ENCODE measurements at regions not wholly inside any gene's neighbourhood (a gene's known extent, or its start where the extent isn't known, plus 50 kb on each side); places are given as distances from the start of the nearest gene placed in this dataset.

- no peak overlapping the region for H2AFZ ChIP-seq
- Mint-ChIP-seq H3K4me3 (no peak overlapping the region), H3K9me3 (no peaks in the 10 kb centered on the region), H3K4me1 (peaks cover 6% of the 10 kb centered on the region; the same call in 2 of the 3 replicates), H3K27me3 (ENCODE audit: insufficient read depth, low read depth, poor library complexity) (peaks cover 3% of the 10 kb centered on the region), H3K27ac (no peak overlapping the region), H3K36me3 (ENCODE audit: low read depth) (no peaks in the 10 kb centered on the region)
- H3K36me3 ChIP-seq (ENCODE audit: insufficient read depth) = no peaks in the 10 kb centered on the region
- no peaks in the 10 kb centered on the region for H3K9me2 ChIP-seq (ENCODE audit: insufficient read depth)
- no peaks in the 10 kb centered on the region for H4K20me1 ChIP-seq (replicated peaks; ENCODE audit: insufficient read depth)
- TF ChIP-seq EZH2 (IDR thresholded peaks at IDR 0.05; ENCODE audit: low read depth, unreplicated experiment) (no peak), ZNF114 (CRISPR knock-in tag; IDR thresholded peaks at IDR 0.05) (no peak), STAT1 (IDR thresholded peaks at IDR 0.05; ENCODE audit: unreplicated experiment) (no peak), JUNB (IDR thresholded peaks at IDR 0.05; ENCODE audit: unreplicated experiment) (no peak), ETS1 (IDR thresholded peaks at IDR 0.05) (no peak), CREB1 (CRISPR knock-in tag; IDR thresholded peaks at IDR 0.05; ENCODE audit: low read depth) (no peak), EZH2phosphoT487 (IDR thresholded peaks at IDR 0.05; ENCODE audit: unreplicated experiment) (no peak), ZNF331 (CRISPR knock-in tag; IDR thresholded peaks at IDR 0.05; ENCODE audit: low read depth) (no peak), ZNF462 (CRISPR knock-in tag; IDR thresholded peaks at IDR 0.05) (no peak), POLR2AphosphoS5 (IDR thresholded peaks at IDR 0.05; ENCODE audit: low read depth) (no peak), NANOG (IDR thresholded peaks at IDR 0.05; ENCODE audit: borderline replicate concordance) (no peak), CTCF (conservative IDR thresholded peaks at IDR 0.05; ENCODE audit: low read depth in 2 of 2) (no peak), REST (IDR thresholded peaks at IDR 0.05; ENCODE audit: unreplicated experiment) (no peak)
- DNase-seq (ENCODE audit: low spot score) = no peak
- no peaks in the 10 kb centered on the region for H3F3A ChIP-seq (replicated peaks; ENCODE audit: low read depth)
- no peak for ATAC-seq
- H3K27me3 ChIP-seq (ENCODE audit: insufficient read depth) = no peaks in the 10 kb centered on the region
- no peaks in the 10 kb centered on the region for H3K4me1 ChIP-seq (ENCODE audit: insufficient read depth)
- H3K4me2 ChIP-seq = no peak overlapping the region
- no peaks in the 10 kb centered on the region for H3K79me2 ChIP-seq (replicated peaks; ENCODE audit: insufficient read depth)
- H3K27ac ChIP-seq (ENCODE audit: low read depth) = no peak overlapping the region
- H3K4me3 ChIP-seq = no peak overlapping the region
Measured at GRCh38 chr5:3738919-3739318, 143.3 kb downstream of the IRX1 start.

Measured in GM23338 (cell line).